ENCODE measurements at regions not wholly inside any gene's neighbourhood (a gene's known extent, or its start where the extent isn't known, plus 50 kb on each side); places are given as distances from the start of the nearest gene placed in this dataset.
"Not testable (repeated sequence)": the region's sequence is repeated elsewhere in the genome, so short reads cannot be mapped to it uniquely, and the experiment has no call there.

GRCh38 chr2:4915357-4915756 lies 776.8 kb upstream of the SOX11 start:
- ChIA-PET POLR2A (no interaction called here), CTCF (no interaction called here)
- Mint-ChIP-seq H3K4me1 (no peaks in the 10 kb centered on the region), H3K27ac (no peak overlapping the region), H3K36me3 (ENCODE audit: low read depth) (no peaks in the 10 kb centered on the region), H3K27me3 (no peaks in the 10 kb centered on the region), H3K9me3 (peaks cover 12% of the 10 kb centered on the region), H3K4me3 (no peak overlapping the region)
- no peak for DNase-seq

GRCh38 chr2:4916094-4916493 lies 776.1 kb upstream of the SOX11 start:
- ChIA-PET CTCF (no interaction called here), POLR2A (no interaction called here)
- H3K27ac Mint-ChIP-seq, result no peak overlapping the region
- no peak for DNase-seq
- no peak overlapping the region for H3K4me3 Mint-ChIP-seq
- H3K36me3 Mint-ChIP-seq (ENCODE audit: low read depth), result no peaks in the 10 kb centered on the region
- peaks cover 9% of the 10 kb centered on the region for H3K9me3 Mint-ChIP-seq
- H3K4me1 Mint-ChIP-seq, result no peaks in the 10 kb centered on the region
- H3K27me3 Mint-ChIP-seq, result no peaks in the 10 kb centered on the region

- no peak overlapping the region for H3K4me3 Mint-ChIP-seq
- ChIA-PET CTCF (no interaction called here), POLR2A (no interaction called here)
- H3K4me1 Mint-ChIP-seq, result no peaks in the 10 kb centered on the region
- no peaks in the 10 kb centered on the region for H3K36me3 Mint-ChIP-seq (ENCODE audit: low read depth)
- H3K27ac Mint-ChIP-seq, result no peak overlapping the region
- DNase-seq, result no peak
- H3K27me3 Mint-ChIP-seq, result no peaks in the 10 kb centered on the region
- H3K9me3 Mint-ChIP-seq, result peaks cover 16% of the 10 kb centered on the region
These were observed 761.5 kb upstream of the SOX11 start for GRCh38 chr2:4930704-4931103.

- POLR2A ChIA-PET, result no interaction called here
These were observed 760.3 kb upstream of the SOX11 start for GRCh38 chr2:4931721-4932365.

GRCh38 chr2:4935291-4935690 lies 756.9 kb upstream of the SOX11 start:
- CTCF ChIA-PET; DNase-seq; H3K4me3 Mint-ChIP-seq; H3K4me1 Mint-ChIP-seq; H3K27ac Mint-ChIP-seq; H3K27me3 Mint-ChIP-seq; POLR2A ChIA-PET; H3K36me3 Mint-ChIP-seq (ENCODE audit: low read depth): not testable (repeated sequence)
- peaks cover 17% of the 10 kb centered on the region for H3K9me3 Mint-ChIP-seq

More at GRCh38 chr2:4931721-4932365, 760.3 kb upstream of the SOX11 start:
- CTCF ChIA-PET, result no interaction called here
- Mint-ChIP-seq H3K4me3 (no peak overlapping the region), H3K27ac (no peak overlapping the region), H3K27me3 (no peaks in the 10 kb centered on the region), H3K36me3 (ENCODE audit: low read depth) (no peaks in the 10 kb centered on the region), H3K9me3 (peaks cover 17% of the 10 kb centered on the region), H3K4me1 (no peaks in the 10 kb centered on the region)
- DNase-seq, result no peak

- Mint-ChIP-seq H3K4me1 (no peaks in the 10 kb centered on the region), H3K36me3 (ENCODE audit: low read depth) (no peaks in the 10 kb centered on the region), H3K4me3 (no peak overlapping the region), H3K9me3 (peaks cover 25% of the 10 kb centered on the region), H3K27ac (no peak overlapping the region), H3K27me3 (no peaks in the 10 kb centered on the region)
- POLR2A ChIA-PET, result no interaction called here
- DNase-seq, result no peak
- CTCF ChIA-PET, result no interaction called here
These were observed 754.6 kb upstream of the SOX11 start for GRCh38 chr2:4937550-4937949.

GRCh38 chr2:4938206-4938605 lies 754.0 kb upstream of the SOX11 start:
- DNase-seq, result no peak
- ChIA-PET POLR2A (no interaction called here), CTCF (no interaction called here)
- H3K4me3 Mint-ChIP-seq, result no peak overlapping the region
- H3K27me3 Mint-ChIP-seq, result no peaks in the 10 kb centered on the region
- peaks cover 25% of the 10 kb centered on the region for H3K9me3 Mint-ChIP-seq
- H3K36me3 Mint-ChIP-seq (ENCODE audit: low read depth), result no peaks in the 10 kb centered on the region
- H3K27ac Mint-ChIP-seq, result no peak overlapping the region
- H3K4me1 Mint-ChIP-seq, result no peaks in the 10 kb centered on the region

- POLR2A ChIA-PET, result no interaction called here
- Mint-ChIP-seq H3K27me3 (no peaks in the 10 kb centered on the region), H3K4me3 (no peak overlapping the region), H3K36me3 (ENCODE audit: low read depth) (no peaks in the 10 kb centered on the region), H3K27ac (no peak overlapping the region), H3K9me3 (peaks cover 19% of the 10 kb centered on the region), H3K4me1 (no peaks in the 10 kb centered on the region)
- DNase-seq, result no peak
- CTCF ChIA-PET, result no interaction called here
These were observed 749.7 kb upstream of the SOX11 start for GRCh38 chr2:4942441-4942840.

GRCh38 chr2:4947911-4948310 lies 744.3 kb upstream of the SOX11 start:
- no peak overlapping the region for H3K27ac Mint-ChIP-seq
- ChIA-PET POLR2A (no interaction called here), CTCF (no interaction called here)
- peaks cover 3% of the 10 kb centered on the region for H3K9me3 Mint-ChIP-seq
- no peaks in the 10 kb centered on the region for H3K27me3 Mint-ChIP-seq
- H3K4me3 Mint-ChIP-seq, result no peak overlapping the region
- no peak for DNase-seq
- no peaks in the 10 kb centered on the region for H3K4me1 Mint-ChIP-seq
- H3K36me3 Mint-ChIP-seq (ENCODE audit: low read depth), result no peaks in the 10 kb centered on the region

GRCh38 chr2:4951368-4951767 lies 740.8 kb upstream of the SOX11 start:
- Mint-ChIP-seq H3K27ac (no peak overlapping the region), H3K36me3 (ENCODE audit: low read depth) (no peaks in the 10 kb centered on the region), H3K9me3 (peaks cover 3% of the 10 kb centered on the region), H3K4me1 (no peaks in the 10 kb centered on the region), H3K4me3 (no peak overlapping the region), H3K27me3 (no peaks in the 10 kb centered on the region)
- DNase-seq, result no peak
- ChIA-PET CTCF (no interaction called here), POLR2A (no interaction called here)

- Mint-ChIP-seq H3K27ac (no peak overlapping the region), H3K27me3 (no peaks in the 10 kb centered on the region), H3K4me3 (no peak overlapping the region), H3K9me3 (peaks cover 9% of the 10 kb centered on the region), H3K4me1 (no peaks in the 10 kb centered on the region), H3K36me3 (ENCODE audit: low read depth) (no peaks in the 10 kb centered on the region)
- ChIA-PET POLR2A (no interaction called here), CTCF (no interaction called here)
- DNase-seq, result no peak
These were observed 733.0 kb upstream of the SOX11 start for GRCh38 chr2:4959219-4959618.

- ChIA-PET CTCF (no interaction called here), POLR2A (no interaction called here)
- H3K4me3 Mint-ChIP-seq, result no peak overlapping the region
- H3K27ac Mint-ChIP-seq, result no peak overlapping the region
- H3K36me3 Mint-ChIP-seq (ENCODE audit: low read depth), result no peaks in the 10 kb centered on the region
- no peak for DNase-seq
- no peaks in the 10 kb centered on the region for H3K4me1 Mint-ChIP-seq
- H3K27me3 Mint-ChIP-seq, result no peaks in the 10 kb centered on the region
- peaks cover 9% of the 10 kb centered on the region for H3K9me3 Mint-ChIP-seq
These were observed 729.8 kb upstream of the SOX11 start for GRCh38 chr2:4962419-4962818.

GRCh38 chr2:4963106-4963505 lies 729.1 kb upstream of the SOX11 start:
- no peaks in the 10 kb centered on the region for H3K36me3 Mint-ChIP-seq (ENCODE audit: low read depth)
- ChIA-PET CTCF (no interaction called here), POLR2A (no interaction called here)
- H3K9me3 Mint-ChIP-seq, result peaks cover 9% of the 10 kb centered on the region
- H3K27me3 Mint-ChIP-seq, result no peaks in the 10 kb centered on the region
- no peak for DNase-seq
- no peaks in the 10 kb centered on the region for H3K4me1 Mint-ChIP-seq
- H3K4me3 Mint-ChIP-seq, result no peak overlapping the region
- no peak overlapping the region for H3K27ac Mint-ChIP-seq

GRCh38 chr2:4964001-4964540 lies 728.1 kb upstream of the SOX11 start:
- no peaks in the 10 kb centered on the region for H3K27me3 Mint-ChIP-seq
- no peaks in the 10 kb centered on the region for H3K36me3 Mint-ChIP-seq (ENCODE audit: low read depth)
- POLR2A ChIA-PET, result no interaction called here
- no peaks in the 10 kb centered on the region for H3K4me1 Mint-ChIP-seq
- no peak overlapping the region for H3K27ac Mint-ChIP-seq
- CTCF ChIA-PET, result no interaction called here
- H3K4me3 Mint-ChIP-seq, result no peak overlapping the region
- peaks cover 11% of the 10 kb centered on the region for H3K9me3 Mint-ChIP-seq
- DNase-seq, result no peak
